ENCODE measurements at regions not wholly inside any gene's neighbourhood (a gene's known extent, or its start where the extent isn't known, plus 50 kb on each side); places are given as distances from the start of the nearest gene placed in this dataset.

- TF ChIP-seq CTCF (IDR thresholded peaks at IDR 0.05) (no peak), POLR2A (IDR thresholded peaks at IDR 0.05) (no peak), EP300 (IDR thresholded peaks at IDR 0.05) (no peak), POLR2AphosphoS5 (IDR thresholded peaks at IDR 0.05) (no peak)
These were observed 201.9 kb upstream of the DTNBP1 start for GRCh38 chr6:15864708-15865062.

Data from stomach (tissue), 4 donors.